Upper lobe of right lung (tissue), 1 donor: ENCODE measurements at regions not wholly inside any gene's neighbourhood (a gene's known extent, or its start where the extent isn't known, plus 50 kb on each side); places are given as distances from the start of the nearest gene placed in this dataset.

Source experiments
- ATAC-seq: fragments of 200-7000 bp; cut with Tn5 transposase; one replicate; pipeline ENCODE4 v1.9.1; 2020; ENCODE audit warnings: mild to moderate bottlenecking, moderate library complexity
- DNase-seq: peaks from one replicate; pipeline ENCODE4 v3.0.0-alpha.2; 2020
- H3K27ac ChIP-seq: fragments of 200-600 bp; one replicate; pipeline ENCODE4 v1.8.0; 2022
- H3K27me3 ChIP-seq: fragments of 200-600 bp; one replicate; pipeline ENCODE4 v1.8.0; 2022; ENCODE audit warnings: mild to moderate bottlenecking
- H3K36me3 ChIP-seq: fragments of 200-600 bp; one replicate; pipeline ENCODE4 v1.8.0; 2022
- H3K4me1 ChIP-seq: fragments of 200-600 bp; one replicate; pipeline ENCODE4 v1.8.0; 2022
- H3K4me3 ChIP-seq: fragments of 200-600 bp; one replicate; pipeline ENCODE4 v1.8.0; 2022; ENCODE audit warnings: mild to moderate bottlenecking
- H3K9me3 ChIP-seq: fragments of 200-600 bp; one replicate; pipeline ENCODE4 v1.8.0; 2022
- intact Hi-C: fragments of 100-400 bp; cut with DNase I; formaldehyde crosslinking; loops from one replicate; pipeline ENCODE4 v1.11.0; 2022
- TF ChIP-seq, protein P1 (sequence below): fragments of 200-600 bp; IDR thresholded peaks from one replicate; pipeline ENCODE4 v1.8.0; 2022; ENCODE audit warnings: antibody characterized with exemption
- donor health status: DM: no; HTN: yes; CAD: no; lungs with severe emphysema.

- H3K4me3 ChIP-seq: no peak overlapping the region
- intact Hi-C loops: no loop called here
Observed at GRCh38 chr18:39834636-39835035, 2120.4 kb upstream of the PIK3C3 start.

GRCh38 chr18:39825485-39826150 is 2129.4 kb upstream of the PIK3C3 start:
- Histone ChIP-seq H3K27ac (no peak overlapping the region), H3K9me3 (no peaks in the 10 kb centered on the region), H3K4me1 (no peaks in the 10 kb centered on the region), H3K4me3 (no peak overlapping the region), H3K27me3 (no peaks in the 10 kb centered on the region), H3K36me3 (no peaks in the 10 kb centered on the region)
- intact Hi-C loops: no loop called here
- ATAC-seq (no peak), DNase-seq (no peak)
- TF ChIP-seq, protein P1, sequence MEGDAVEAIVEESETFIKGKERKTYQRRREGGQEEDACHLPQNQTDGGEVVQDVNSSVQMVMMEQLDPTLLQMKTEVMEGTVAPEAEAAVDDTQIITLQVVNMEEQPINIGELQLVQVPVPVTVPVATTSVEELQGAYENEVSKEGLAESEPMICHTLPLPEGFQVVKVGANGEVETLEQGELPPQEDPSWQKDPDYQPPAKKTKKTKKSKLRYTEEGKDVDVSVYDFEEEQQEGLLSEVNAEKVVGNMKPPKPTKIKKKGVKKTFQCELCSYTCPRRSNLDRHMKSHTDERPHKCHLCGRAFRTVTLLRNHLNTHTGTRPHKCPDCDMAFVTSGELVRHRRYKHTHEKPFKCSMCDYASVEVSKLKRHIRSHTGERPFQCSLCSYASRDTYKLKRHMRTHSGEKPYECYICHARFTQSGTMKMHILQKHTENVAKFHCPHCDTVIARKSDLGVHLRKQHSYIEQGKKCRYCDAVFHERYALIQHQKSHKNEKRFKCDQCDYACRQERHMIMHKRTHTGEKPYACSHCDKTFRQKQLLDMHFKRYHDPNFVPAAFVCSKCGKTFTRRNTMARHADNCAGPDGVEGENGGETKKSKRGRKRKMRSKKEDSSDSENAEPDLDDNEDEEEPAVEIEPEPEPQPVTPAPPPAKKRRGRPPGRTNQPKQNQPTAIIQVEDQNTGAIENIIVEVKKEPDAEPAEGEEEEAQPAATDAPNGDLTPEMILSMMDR: no peak

More at GRCh38 chr18:39834636-39835035, 2120.4 kb upstream of the PIK3C3 start:
- Histone ChIP-seq H3K4me1 (no peaks in the 10 kb centered on the region), H3K36me3 (no peaks in the 10 kb centered on the region), H3K27ac (no peak overlapping the region), H3K9me3 (no peaks in the 10 kb centered on the region), H3K27me3 (no peaks in the 10 kb centered on the region)
- no peak for ATAC-seq
- TF ChIP-seq, protein P1: no peak
- DNase-seq: no peak

DNA sequence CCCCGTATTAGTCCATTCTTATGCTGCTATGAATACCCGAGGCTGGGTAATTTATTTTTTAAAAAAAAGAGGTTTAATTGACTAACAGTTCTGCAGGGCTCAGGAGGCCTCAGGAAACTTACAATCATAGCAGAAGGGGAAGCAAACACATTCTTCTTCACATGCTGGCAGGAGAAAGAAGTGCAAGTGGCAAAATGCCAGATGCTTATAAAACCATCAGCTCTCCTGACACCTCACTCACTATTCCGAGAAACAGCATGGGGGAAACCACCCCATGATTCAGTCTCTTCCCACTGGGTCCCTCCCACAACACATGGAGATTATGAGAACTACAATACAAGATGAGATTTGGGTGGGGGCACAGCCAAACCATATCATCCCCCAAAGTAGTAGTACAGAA is 2148.5 kb upstream of the PIK3C3 start:
- no peak overlapping the region for H3K4me3 ChIP-seq
- TF ChIP-seq, protein P1: no peak
- no peak for ATAC-seq
- DNase-seq: no peak
- H3K9me3 ChIP-seq: no peaks in the 10 kb centered on the region
- no peaks in the 10 kb centered on the region for H3K4me1 ChIP-seq
- no peak overlapping the region for H3K27ac ChIP-seq
- H3K36me3 ChIP-seq: no peaks in the 10 kb centered on the region
- no peaks in the 10 kb centered on the region for H3K27me3 ChIP-seq
- intact Hi-C loops: no loop called here

GRCh38 chr18:39805218-39805617 is 2149.8 kb upstream of the PIK3C3 start:
- TF ChIP-seq, protein P1: no peak
- Histone ChIP-seq H3K36me3 (no peaks in the 10 kb centered on the region), H3K27ac (no peak overlapping the region), H3K27me3 (no peaks in the 10 kb centered on the region), H3K4me3 (no peak overlapping the region), H3K9me3 (no peaks in the 10 kb centered on the region), H3K4me1 (no peaks in the 10 kb centered on the region)
- ATAC-seq: peak; percentile 82
- DNase-seq: no peak
- intact Hi-C loops: no loop called here

DNA sequence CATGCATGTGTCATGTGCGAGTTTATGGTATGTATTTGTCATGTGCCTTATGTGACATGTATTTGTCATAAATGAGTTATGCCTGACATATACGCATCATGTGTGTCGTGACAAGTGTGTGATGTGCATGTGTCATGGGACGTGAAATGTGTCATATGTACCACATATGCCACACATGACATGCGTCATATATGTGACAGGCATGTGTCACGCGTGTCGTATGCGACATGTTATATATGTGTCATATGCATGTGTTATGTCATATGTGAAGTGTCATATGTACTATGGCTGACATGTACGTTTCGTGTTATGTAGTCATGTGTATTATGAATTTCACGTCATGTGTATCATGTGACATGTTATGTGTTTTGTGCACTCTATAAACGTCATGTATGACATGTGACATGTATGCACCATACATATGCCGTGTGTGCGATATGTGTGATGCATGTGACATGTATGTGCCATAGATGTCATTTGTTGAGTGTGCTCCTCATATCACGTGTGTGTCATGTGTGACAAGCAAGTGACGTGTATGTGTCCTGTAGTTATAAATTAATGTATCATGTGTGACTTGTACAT is 2152.3 kb upstream of the PIK3C3 start:
- Histone ChIP-seq H3K9me3 (no peaks in the 10 kb centered on the region), H3K4me1 (no peaks in the 10 kb centered on the region), H3K27ac (no peak overlapping the region), H3K27me3 (no peaks in the 10 kb centered on the region), H3K4me3 (no peak overlapping the region), H3K36me3 (no peaks in the 10 kb centered on the region)
- ATAC-seq (no peak), DNase-seq (no peak)
- intact Hi-C loops: no loop called here
- TF ChIP-seq, protein P1: no peak
